ENCODE measurements at regions not wholly inside any gene's neighbourhood (a gene's known extent, or its start where the extent isn't known, plus 50 kb on each side); places are given as distances from the start of the nearest gene placed in this dataset.

- H3K4me3 ChIP-seq (ENCODE audit: low read length): no peak overlapping the region
- no peaks in the 10 kb centered on the region for H3K36me3 ChIP-seq (ENCODE audit: insufficient read depth, low read length)
- 93% methylated on average over 2 of the region's 2 CpGs for WGBS
- H3K4me1 ChIP-seq (ENCODE audit: insufficient read depth, low read length): 0 out of 2 replicates have a peak, but pooled peaks cover 5% of the 10 kb centered on the region
- no peak overlapping the region for H3K27ac ChIP-seq (ENCODE audit: low read depth, low read length)
- H3K9ac ChIP-seq (ENCODE audit: low read depth, low read length): no peak overlapping the region
- no peaks in the 10 kb centered on the region for H3K27me3 ChIP-seq (ENCODE audit: insufficient read depth, low read length)
- no peaks in the 10 kb centered on the region for H3K9me3 ChIP-seq (ENCODE audit: insufficient read depth, low read depth, low read length)
Observed at GRCh38 chr13:53174545-53174944, 145.9 kb downstream of the OLFM4 start.

- no peak overlapping the region for H3K27ac ChIP-seq (ENCODE audit: low read depth, low read length)
- H3K27me3 ChIP-seq (ENCODE audit: insufficient read depth, low read length): no peaks in the 10 kb centered on the region
- no peaks in the 10 kb centered on the region for H3K4me1 ChIP-seq (ENCODE audit: insufficient read depth, low read length)
- no peak overlapping the region for H3K4me3 ChIP-seq (ENCODE audit: low read length)
- H3K9me3 ChIP-seq (ENCODE audit: insufficient read depth, low read depth, low read length): no peaks in the 10 kb centered on the region
- H3K36me3 ChIP-seq (ENCODE audit: insufficient read depth, low read length): no peaks in the 10 kb centered on the region
- no peak overlapping the region for H3K9ac ChIP-seq (ENCODE audit: low read depth, low read length)
Observed at GRCh38 chr13:53180684-53181083, 152.1 kb downstream of the OLFM4 start.

- no peak overlapping the region for H3K27ac ChIP-seq (ENCODE audit: low read depth, low read length)
- no peaks in the 10 kb centered on the region for H3K4me1 ChIP-seq (ENCODE audit: insufficient read depth, low read length)
- no peaks in the 10 kb centered on the region for H3K9me3 ChIP-seq (ENCODE audit: insufficient read depth, low read depth, low read length)
- 84% methylated on average over 3 of the region's 3 CpGs for WGBS
- no peak overlapping the region for H3K4me3 ChIP-seq (ENCODE audit: low read length)
- no peaks in the 10 kb centered on the region for H3K36me3 ChIP-seq (ENCODE audit: insufficient read depth, low read length)
- no peaks in the 10 kb centered on the region for H3K27me3 ChIP-seq (ENCODE audit: insufficient read depth, low read length)
- H3K9ac ChIP-seq (ENCODE audit: low read depth, low read length): no peak overlapping the region
Observed at GRCh38 chr13:53182724-53183123, 154.1 kb downstream of the OLFM4 start.

- Histone ChIP-seq H3K27ac (ENCODE audit: low read depth, low read length) (no peak overlapping the region), H3K9ac (ENCODE audit: low read depth, low read length) (no peak overlapping the region), H3K4me3 (ENCODE audit: low read length) (no peak overlapping the region), H3K36me3 (ENCODE audit: insufficient read depth, low read length) (no peaks in the 10 kb centered on the region), H3K4me1 (ENCODE audit: insufficient read depth, low read length) (peaks cover 21% of the 10 kb centered on the region; the same call in 1 of the 2 replicates), H3K9me3 (ENCODE audit: insufficient read depth, low read depth, low read length) (no peaks in the 10 kb centered on the region), H3K27me3 (ENCODE audit: insufficient read depth, low read length) (no peaks in the 10 kb centered on the region)
- WGBS: 100% methylated on average over 1 of the region's 2 CpGs
Observed at GRCh38 chr13:53188120-53188519, 159.5 kb downstream of the OLFM4 start.

GRCh38 chr13:53189162-53189561, 160.5 kb downstream of the OLFM4 start:
- no peaks in the 10 kb centered on the region for H3K36me3 ChIP-seq (ENCODE audit: insufficient read depth, low read length)
- H3K4me3 ChIP-seq (ENCODE audit: low read length): no peak overlapping the region
- H3K9ac ChIP-seq (ENCODE audit: low read depth, low read length): no peak overlapping the region
- H3K27ac ChIP-seq (ENCODE audit: low read depth, low read length): no peak overlapping the region
- WGBS: 100% methylated on average over 1 of the region's 1 CpG
- H3K9me3 ChIP-seq (ENCODE audit: insufficient read depth, low read depth, low read length): no peaks in the 10 kb centered on the region
- H3K27me3 ChIP-seq (ENCODE audit: insufficient read depth, low read length): no peaks in the 10 kb centered on the region
- H3K4me1 ChIP-seq (ENCODE audit: insufficient read depth, low read length): peaks cover 21% of the 10 kb centered on the region; the same call in 1 of the 2 replicates

- Histone ChIP-seq H3K9ac (ENCODE audit: low read depth, low read length) (peak overlapping the region; percentile 50; the same call in 1 of the 2 replicates), H3K27ac (ENCODE audit: low read depth, low read length) (peak overlapping the region; percentile 77), H3K9me3 (ENCODE audit: insufficient read depth, low read depth, low read length) (no peaks in the 10 kb centered on the region), H3K4me1 (ENCODE audit: insufficient read depth, low read length) (peaks cover 21% of the 10 kb centered on the region; the same call in 1 of the 2 replicates), H3K36me3 (ENCODE audit: insufficient read depth, low read length) (no peaks in the 10 kb centered on the region), H3K27me3 (ENCODE audit: insufficient read depth, low read length) (no peaks in the 10 kb centered on the region), H3K4me3 (ENCODE audit: low read length) (no peak overlapping the region)
- 19% methylated on average over 2 of the region's 2 CpGs for WGBS
Observed at GRCh38 chr13:53191091-53191490, 162.5 kb downstream of the OLFM4 start.

GRCh38 chr13:53197424-53197823, 168.8 kb downstream of the OLFM4 start:
- 100% methylated on average over 1 of the region's 1 CpG for WGBS
- Histone ChIP-seq H3K9me3 (ENCODE audit: insufficient read depth, low read depth, low read length) (no peaks in the 10 kb centered on the region), H3K9ac (ENCODE audit: low read depth, low read length) (no peak overlapping the region), H3K27ac (ENCODE audit: low read depth, low read length) (no peak overlapping the region), H3K36me3 (ENCODE audit: insufficient read depth, low read length) (no peaks in the 10 kb centered on the region), H3K4me3 (ENCODE audit: low read length) (no peak overlapping the region), H3K27me3 (ENCODE audit: insufficient read depth, low read length) (peaks cover 38% of the 10 kb centered on the region), H3K4me1 (ENCODE audit: insufficient read depth, low read length) (peaks cover 13% of the 10 kb centered on the region; the same call in 1 of the 2 replicates)

- WGBS: 93% methylated on average over 1 of the region's 1 CpG
- no peaks in the 10 kb centered on the region for H3K36me3 ChIP-seq (ENCODE audit: insufficient read depth, low read length)
- H3K27me3 ChIP-seq (ENCODE audit: insufficient read depth, low read length): peaks cover 44% of the 10 kb centered on the region
- H3K9ac ChIP-seq (ENCODE audit: low read depth, low read length): no peak overlapping the region
- H3K9me3 ChIP-seq (ENCODE audit: insufficient read depth, low read depth, low read length): no peaks in the 10 kb centered on the region
- peaks cover 13% of the 10 kb centered on the region; the same call in 1 of the 2 replicates for H3K4me1 ChIP-seq (ENCODE audit: insufficient read depth, low read length)
- H3K27ac ChIP-seq (ENCODE audit: low read depth, low read length): no peak overlapping the region
- no peak overlapping the region for H3K4me3 ChIP-seq (ENCODE audit: low read length)
Observed at GRCh38 chr13:53198017-53198416, 169.4 kb downstream of the OLFM4 start.

- Histone ChIP-seq H3K9me3 (ENCODE audit: insufficient read depth, low read depth, low read length) (no peaks in the 10 kb centered on the region), H3K27ac (ENCODE audit: low read depth, low read length) (no peak overlapping the region), H3K27me3 (ENCODE audit: insufficient read depth, low read length) (peaks cover 51% of the 10 kb centered on the region), H3K4me1 (ENCODE audit: insufficient read depth, low read length) (peaks cover 13% of the 10 kb centered on the region; the same call in 1 of the 2 replicates), H3K36me3 (ENCODE audit: insufficient read depth, low read length) (no peaks in the 10 kb centered on the region), H3K4me3 (ENCODE audit: low read length) (no peak overlapping the region), H3K9ac (ENCODE audit: low read depth, low read length) (no peak overlapping the region)
- 85% methylated on average over 4 of the region's 4 CpGs for WGBS
Observed at GRCh38 chr13:53198736-53199135, 170.1 kb downstream of the OLFM4 start.

- Histone ChIP-seq H3K36me3 (ENCODE audit: insufficient read depth, low read length) (no peaks in the 10 kb centered on the region), H3K27me3 (ENCODE audit: insufficient read depth, low read length) (peaks cover 55% of the 10 kb centered on the region), H3K4me1 (ENCODE audit: insufficient read depth, low read length) (peaks cover 13% of the 10 kb centered on the region; the same call in 1 of the 2 replicates), H3K9me3 (ENCODE audit: insufficient read depth, low read depth, low read length) (no peaks in the 10 kb centered on the region), H3K27ac (ENCODE audit: low read depth, low read length) (no peak overlapping the region), H3K9ac (ENCODE audit: low read depth, low read length) (no peak overlapping the region), H3K4me3 (ENCODE audit: low read length) (no peak overlapping the region; the same call in 1 of the 2 replicates)
- WGBS: 96% methylated on average over 34 of the region's 34 CpGs
Observed at GRCh38 chr13:53200075-53200474, 171.5 kb downstream of the OLFM4 start.

- no peaks in the 10 kb centered on the region for H3K9me3 ChIP-seq (ENCODE audit: insufficient read depth, low read depth, low read length)
- WGBS: 29% methylated on average over 121 of the region's 121 CpGs
- no peak overlapping the region for H3K9ac ChIP-seq (ENCODE audit: low read depth, low read length)
- peaks cover 55% of the 10 kb centered on the region for H3K27me3 ChIP-seq (ENCODE audit: insufficient read depth, low read length)
- H3K4me3 ChIP-seq (ENCODE audit: low read length): peak overlapping the region; percentile 41
- H3K4me1 ChIP-seq (ENCODE audit: insufficient read depth, low read length): peaks cover 13% of the 10 kb centered on the region; the same call in 1 of the 2 replicates
- no peak overlapping the region for H3K27ac ChIP-seq (ENCODE audit: low read depth, low read length)
- no peaks in the 10 kb centered on the region for H3K36me3 ChIP-seq (ENCODE audit: insufficient read depth, low read length)
Observed at GRCh38 chr13:53200498-53201453, 172.2 kb downstream of the OLFM4 start.

Measured in HUES64 (cell line).